ENCODE measurements at regions not wholly inside any gene's neighbourhood (a gene's known extent, or its start where the extent isn't known, plus 50 kb on each side); places are given as distances from the start of the nearest gene placed in this dataset.
"Not testable (repeated sequence)": the region's sequence is repeated elsewhere in the genome, so short reads cannot be mapped to it uniquely, and the experiment has no call there.

- DNase-seq = no peak
Measured at GRCh38 chr7:81430150-81430549, 339.7 kb downstream of the HGF start.

- no peak for DNase-seq
Measured at GRCh38 chr7:81427461-81427860, 342.4 kb downstream of the HGF start.

GRCh38 chr7:81420526-81421226 lies 349.2 kb downstream of the HGF start:
- no peak for DNase-seq

- no peak for DNase-seq
Measured at GRCh38 chr7:81419731-81420130, 350.1 kb downstream of the HGF start.

GRCh38 chr7:81416659-81417058 lies 353.2 kb downstream of the HGF start:
- DNase-seq = no peak

- no peak for DNase-seq
Measured at GRCh38 chr7:81415181-81415580, 354.7 kb downstream of the HGF start.

- no peak for DNase-seq
Measured at GRCh38 chr7:81414411-81414810, 355.4 kb downstream of the HGF start.

- DNase-seq = no peak
Measured at GRCh38 chr7:81410471-81411117, 359.3 kb downstream of the HGF start.

GRCh38 chr7:81408728-81409127 lies 361.1 kb downstream of the HGF start:
- no peak for DNase-seq

- DNase-seq = no peak
Measured at GRCh38 chr7:81407094-81407493, 362.8 kb downstream of the HGF start.

GRCh38 chr7:81404669-81405068 lies 365.2 kb downstream of the HGF start:
- no peak for DNase-seq

GRCh38 chr7:81402227-81402626 lies 367.6 kb downstream of the HGF start:
- DNase-seq = no peak

GRCh38 chr7:81399471-81399870 lies 370.4 kb downstream of the HGF start:
- no peak for DNase-seq

GRCh38 chr7:81394029-81394428 lies 375.8 kb downstream of the HGF start:
- no peak for DNase-seq

- DNase-seq = no peak
Measured at GRCh38 chr7:81393018-81393417, 376.8 kb downstream of the HGF start.

- DNase-seq = no peak
Measured at GRCh38 chr7:81385370-81385769, 384.5 kb downstream of the HGF start.

- DNase-seq = no peak
Measured at GRCh38 chr7:81383846-81384245, 386.0 kb downstream of the HGF start.

GRCh38 chr7:81374641-81375040 lies 395.2 kb downstream of the HGF start:
- not testable (repeated sequence) for DNase-seq

GRCh38 chr7:81370822-81371221 lies 399.0 kb downstream of the HGF start:
- DNase-seq = no peak

- DNase-seq = peak; percentile 50
Measured at GRCh38 chr7:81367326-81367931, 402.4 kb downstream of the HGF start.

GRCh38 chr7:81366546-81366945 lies 403.3 kb downstream of the HGF start:
- no peak for DNase-seq

GRCh38 chr7:81361769-81362312 lies 408.0 kb downstream of the HGF start:
- no peak for DNase-seq

GRCh38 chr7:81355911-81356310 lies 413.9 kb downstream of the HGF start:
- DNase-seq = no peak

GRCh38 chr7:81349044-81349443 lies 420.8 kb downstream of the HGF start:
- DNase-seq = no peak

Measured in right hindlimb (tissue), 1 donor.